Erythroblast (primary cell): ENCODE measurements at regions not wholly inside any gene's neighbourhood (a gene's known extent, or its start where the extent isn't known, plus 50 kb on each side); places are given as distances from the start of the nearest gene placed in this dataset.
"Not testable (repeated sequence)": the region's sequence is repeated elsewhere in the genome, so short reads cannot be mapped to it uniquely, and the experiment has no call there.

Source experiments
- DNase-seq, 2 experiments: peaks; one replicate each; lab custom pipeline; 2025; lab: John Stamatoyannopoulos, UW
- GATA1 ChIP-seq: IDR thresholded peaks from 2 replicates; pipeline ENCODE4 v1.6.1; 2011; ENCODE audit warnings: low read depth, mild to moderate bottlenecking, control low read depth, low read length, moderate library complexity
- POLR2A ChIP-seq: IDR thresholded peaks from 2 replicates; pipeline ENCODE4 v1.6.1; 2011; ENCODE audit warnings: mild to moderate bottlenecking, low read length

DNA sequence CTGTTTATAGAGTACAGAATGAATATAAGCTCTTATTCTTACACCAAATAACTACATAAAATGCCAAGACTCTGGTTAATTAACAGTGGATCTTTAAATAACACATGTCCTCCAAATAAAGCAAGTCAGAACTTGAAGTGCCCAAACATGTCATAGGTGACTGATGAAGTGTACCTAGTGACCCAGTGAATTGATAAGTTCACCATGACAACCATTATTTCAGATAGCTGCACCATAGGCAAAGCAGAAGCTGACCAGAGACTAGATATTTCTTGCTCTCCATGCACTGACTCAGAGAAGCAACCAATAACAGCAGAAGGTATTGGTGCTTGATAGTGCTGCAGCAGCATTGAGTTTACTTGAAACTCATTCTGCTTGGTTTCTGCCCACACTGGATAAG is 192.1 kb downstream of the DUSP10 start:
- no peak for TF ChIP-seq POLR2A
- no peak for TF ChIP-seq GATA1

DNA sequence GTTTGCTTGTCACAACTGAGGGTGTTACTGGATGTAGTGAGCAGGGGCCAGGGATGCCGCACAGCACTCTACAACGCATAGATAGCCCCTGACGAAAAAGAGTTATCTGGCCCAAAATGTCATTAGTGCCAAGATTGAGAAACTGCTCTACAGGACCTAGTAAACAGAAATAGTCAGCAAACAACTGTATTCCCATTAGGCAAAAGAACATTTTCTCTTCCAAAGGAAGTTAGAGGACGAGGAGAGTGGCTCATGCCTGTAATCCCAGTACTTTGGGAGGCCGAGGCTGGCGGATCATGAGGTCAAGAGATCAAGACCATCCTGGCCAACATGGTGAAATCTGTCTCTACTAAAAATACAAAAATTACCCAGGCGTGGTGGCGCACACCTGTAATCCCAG is 189.1 kb downstream of the DUSP10 start:
- DNase-seq, result not testable (repeated sequence)

More for the DNA sequence above, 192.1 kb downstream of the DUSP10 start:
- no peak for DNase-seq

DNA sequence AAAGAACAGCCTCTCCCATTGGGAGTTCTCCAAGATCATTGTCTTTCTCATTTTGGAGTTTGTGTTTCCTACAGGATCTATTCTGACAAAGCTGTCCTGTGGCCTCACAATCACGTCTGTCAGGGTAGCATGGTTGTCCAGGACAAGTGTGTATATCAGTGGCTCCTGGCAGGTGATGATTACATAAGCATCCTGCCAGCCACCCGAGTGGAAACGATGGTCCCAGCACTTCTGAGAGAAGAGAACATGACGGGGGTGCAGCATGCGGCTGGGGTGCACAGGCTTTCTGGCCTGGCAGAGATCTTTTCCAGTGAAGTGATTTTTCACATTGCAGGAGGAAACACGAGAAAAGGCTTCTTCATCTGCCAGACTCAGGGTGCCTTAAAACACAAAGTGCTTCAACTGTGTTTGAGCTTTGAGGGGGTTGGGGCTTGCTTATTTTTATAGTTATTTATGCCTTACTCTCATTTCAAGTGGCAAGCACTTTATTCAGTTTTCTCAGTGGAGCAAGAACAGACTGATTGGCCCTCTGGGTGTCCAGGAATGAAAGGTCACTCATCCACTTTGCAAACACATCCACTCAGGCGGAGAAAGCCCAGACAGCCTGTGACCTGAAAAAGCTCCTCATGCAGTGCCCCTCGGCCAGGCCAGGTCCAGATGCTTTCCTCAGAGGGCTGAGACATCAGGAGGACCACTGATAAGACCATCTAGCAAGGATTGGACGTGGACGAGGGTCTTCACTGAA is 186.0 kb downstream of the DUSP10 start:
- DNase-seq, result no peak
- no peak for TF ChIP-seq GATA1
- TF ChIP-seq POLR2A, result no peak

DNA sequence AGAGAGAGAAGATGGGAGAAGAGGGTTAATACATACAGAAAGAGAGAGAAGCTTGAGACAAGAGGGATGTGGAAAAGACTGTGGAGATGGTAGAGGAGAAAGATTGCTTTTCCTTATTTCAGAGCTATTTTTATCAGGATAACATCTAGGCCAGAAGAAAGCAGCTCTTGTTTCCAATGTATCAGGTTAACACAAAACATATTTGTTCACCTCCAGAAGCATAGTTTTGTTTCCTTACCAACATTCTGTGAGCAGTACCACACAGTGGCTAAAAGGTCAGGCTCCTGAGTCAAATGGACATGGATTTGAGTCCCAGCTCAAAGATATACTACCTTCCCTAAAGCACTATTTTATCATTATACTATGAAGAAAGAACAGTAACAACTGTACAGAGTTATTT is 185.5 kb downstream of the DUSP10 start:
- no peak for DNase-seq
- no peak for TF ChIP-seq GATA1
- TF ChIP-seq POLR2A, result no peak

DNA sequence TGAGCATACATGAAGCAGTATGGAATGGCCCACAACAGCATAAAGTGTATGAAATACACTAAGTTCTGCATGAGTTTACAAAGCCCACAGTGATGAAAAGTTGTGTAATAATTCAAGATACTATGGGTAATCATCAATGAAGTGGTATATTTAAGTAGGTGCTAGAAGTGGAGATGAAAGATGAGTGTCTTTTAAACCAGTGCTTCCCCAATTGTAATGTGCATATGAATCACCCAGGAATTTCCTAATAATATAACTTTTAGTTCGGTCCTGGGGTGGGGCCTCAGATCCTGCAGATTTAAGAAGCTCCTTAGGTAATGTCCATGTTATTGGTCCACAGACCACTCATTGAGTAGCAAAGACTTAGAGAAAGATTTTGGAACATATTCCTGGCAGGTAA is 184.9 kb downstream of the DUSP10 start:
- DNase-seq, result no peak
- TF ChIP-seq POLR2A (no peak), GATA1 (no peak)

DNA sequence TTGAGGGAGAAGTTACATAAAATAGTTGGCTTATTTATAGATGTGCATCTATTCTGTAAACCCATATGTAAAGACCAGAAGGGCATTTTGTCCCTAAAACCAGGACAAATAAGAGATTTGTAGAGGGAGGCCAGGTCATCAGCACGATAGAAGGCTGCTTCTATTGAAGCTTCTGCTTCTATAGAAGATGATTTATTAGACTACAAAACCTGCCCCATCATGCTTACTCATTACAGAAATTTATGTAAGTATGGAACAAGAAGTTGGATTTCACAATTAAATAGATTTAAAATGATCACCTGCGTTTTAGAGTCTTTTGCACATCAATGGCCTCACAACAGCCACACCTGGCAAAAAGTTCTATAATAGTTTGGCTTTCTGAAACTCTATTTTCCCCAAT is 183.5 kb downstream of the DUSP10 start:
- no peak for TF ChIP-seq GATA1
- no peak for TF ChIP-seq POLR2A
- no peak for DNase-seq

DNA sequence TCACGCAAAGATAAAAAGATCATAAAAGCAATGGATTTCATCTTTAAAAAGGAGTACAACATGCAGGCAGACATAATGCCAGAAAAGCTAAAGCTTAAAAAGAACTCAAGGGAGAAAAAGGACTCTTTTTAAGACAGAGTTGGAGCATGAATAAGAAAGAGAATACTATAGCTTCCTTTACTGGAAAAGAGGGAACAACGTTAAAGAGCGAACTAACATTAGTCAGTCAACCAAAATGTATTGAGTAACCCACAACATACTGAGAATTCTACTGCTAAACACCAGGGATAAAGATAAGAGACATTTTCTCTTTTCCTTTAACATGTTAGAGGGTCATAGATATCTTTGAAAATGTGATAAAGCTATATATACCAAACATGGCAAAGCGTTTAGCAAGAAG is 182.0 kb downstream of the DUSP10 start:
- TF ChIP-seq POLR2A (no peak), GATA1 (no peak)
- DNase-seq, result no peak

DNA sequence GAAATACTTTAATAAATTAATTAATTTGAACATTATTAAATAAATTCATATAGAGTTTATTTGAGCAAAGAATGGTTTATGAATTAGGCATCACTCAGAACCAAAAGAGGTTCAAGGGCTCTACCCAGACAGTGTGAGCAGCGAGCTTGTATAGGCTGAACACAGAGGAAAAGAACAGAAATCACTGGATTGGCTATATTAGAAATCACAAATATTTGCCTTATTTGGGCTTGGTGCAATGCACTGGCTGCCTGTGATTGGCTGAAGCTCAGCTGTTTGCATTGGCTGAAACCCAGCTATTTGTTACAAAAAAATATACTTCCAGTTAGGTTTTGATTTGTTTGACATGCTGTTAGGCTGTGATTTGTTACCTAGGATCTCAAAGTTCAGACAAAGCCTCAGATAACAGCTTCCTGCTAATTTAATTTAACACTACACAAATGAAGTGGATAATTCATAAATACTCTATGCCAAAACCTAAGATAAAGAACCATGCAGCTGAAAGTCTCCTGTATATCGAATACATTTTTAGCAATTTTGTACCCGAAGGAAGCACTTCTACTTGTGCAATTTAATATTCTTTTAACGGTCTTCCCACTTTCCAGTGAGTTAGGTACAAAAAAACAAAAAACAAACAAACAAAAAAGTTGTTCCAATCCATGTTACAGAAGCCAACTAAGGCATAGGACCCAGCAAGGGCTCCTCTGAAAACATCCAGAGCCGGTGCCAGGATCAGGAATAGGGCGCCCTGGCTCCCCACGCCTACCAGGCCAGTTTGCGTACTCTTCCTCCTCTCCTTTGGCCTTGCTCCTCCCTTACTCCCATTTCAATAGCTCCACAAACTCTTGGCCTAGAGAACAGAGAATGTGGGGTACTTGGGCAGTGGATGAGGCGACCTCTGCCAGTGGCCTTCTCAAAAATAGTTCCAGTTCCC is 179.1 kb downstream of the DUSP10 start:
- no peak for DNase-seq
- TF ChIP-seq POLR2A (no peak), GATA1 (no peak)

DNA sequence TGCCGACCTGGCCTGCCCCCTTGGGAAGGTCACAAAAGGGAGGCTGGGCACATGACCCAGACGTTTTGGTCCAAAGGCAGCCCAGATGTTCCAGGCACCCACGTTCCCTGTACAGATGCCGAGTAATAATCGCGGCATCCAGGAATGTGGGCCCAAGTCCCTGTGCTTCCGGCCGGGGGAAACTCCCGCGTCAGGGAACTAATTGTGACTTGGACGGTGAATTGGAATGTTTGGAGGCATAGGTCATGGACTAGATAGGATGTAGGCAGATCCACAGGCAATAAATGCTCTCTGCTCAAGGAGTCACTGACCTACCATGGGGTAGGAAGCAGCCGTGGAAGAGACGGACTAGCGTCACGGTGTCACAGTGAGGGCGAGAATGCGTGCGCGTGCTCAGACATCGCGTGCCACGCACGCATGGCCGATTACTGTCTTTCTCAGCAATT is 178.4 kb downstream of the DUSP10 start:
- no peak for TF ChIP-seq GATA1
- no peak for TF ChIP-seq POLR2A
- DNase-seq, result no peak

DNA sequence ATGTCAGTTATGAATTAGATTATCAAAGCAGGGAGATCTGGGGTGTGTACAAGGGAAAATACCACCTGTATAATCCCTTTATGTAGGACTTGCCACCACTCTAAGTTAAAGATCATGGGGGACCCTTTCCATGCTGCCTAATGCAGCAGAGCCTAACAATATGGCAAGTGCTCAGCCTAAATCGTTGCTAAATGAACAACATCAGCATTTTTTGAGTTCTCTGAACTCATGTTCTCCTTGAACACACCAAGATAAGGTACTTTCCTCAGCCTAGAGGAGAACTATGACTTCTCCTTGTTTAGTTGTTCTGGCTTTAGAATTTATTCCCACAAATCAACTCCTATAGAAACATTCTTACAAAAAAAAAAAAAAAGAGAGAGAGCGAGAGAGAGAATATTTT is 177.0 kb downstream of the DUSP10 start:
- TF ChIP-seq POLR2A, result no peak
- no peak for TF ChIP-seq GATA1
- no peak for DNase-seq

DNA sequence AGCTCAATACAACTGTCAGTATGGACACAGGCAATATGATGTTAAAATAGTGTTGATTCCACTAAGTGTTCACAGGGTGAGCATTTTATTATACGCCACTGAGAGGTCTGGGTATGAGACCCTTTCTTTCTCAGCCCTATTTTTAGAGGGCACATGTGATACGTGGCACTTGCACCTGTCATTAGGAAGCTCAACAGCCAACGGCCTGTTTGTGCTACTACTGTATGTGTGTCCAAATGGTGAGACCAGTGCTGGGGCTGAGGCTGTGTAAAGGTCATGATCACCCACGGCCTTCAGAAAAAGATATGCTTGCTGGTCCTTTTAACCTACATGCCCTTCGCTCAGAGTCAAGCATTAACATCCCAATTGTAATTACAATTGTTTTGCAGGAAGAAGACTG is 176.2 kb downstream of the DUSP10 start:
- no peak for TF ChIP-seq GATA1
- no peak for TF ChIP-seq POLR2A
- DNase-seq, result no peak

DNA sequence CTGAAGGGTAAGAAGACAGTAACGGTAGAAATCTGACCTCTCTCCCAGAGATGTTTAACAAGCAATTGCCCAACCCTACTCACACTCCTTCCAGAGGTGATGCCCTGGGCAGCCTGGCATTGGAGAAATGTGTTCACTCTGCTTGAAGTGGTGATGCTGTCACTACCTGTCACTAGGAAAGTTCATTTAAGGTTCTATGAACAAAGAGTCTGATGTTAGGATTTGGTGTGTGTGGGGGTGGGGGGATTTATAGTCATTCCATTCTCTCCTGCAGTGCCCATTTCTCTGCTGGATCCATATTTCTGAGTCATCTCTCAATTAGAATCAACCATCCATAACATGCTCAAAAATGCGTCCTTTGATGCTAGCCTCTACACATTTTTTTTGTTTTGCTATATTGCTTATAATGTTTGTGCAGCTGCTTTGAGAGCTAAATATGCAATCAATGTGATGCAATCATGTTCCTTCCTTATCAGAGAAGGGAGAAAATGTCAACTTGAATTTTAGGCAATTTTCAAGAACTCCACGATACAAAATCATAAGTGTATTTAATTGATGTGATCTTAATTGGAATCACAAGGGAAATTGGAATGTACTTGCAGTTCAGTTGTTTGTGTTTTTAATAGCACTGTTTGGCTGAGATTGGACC is 173.9 kb downstream of the DUSP10 start:
- no peak for DNase-seq
- TF ChIP-seq POLR2A (no peak), GATA1 (no peak)

DNA sequence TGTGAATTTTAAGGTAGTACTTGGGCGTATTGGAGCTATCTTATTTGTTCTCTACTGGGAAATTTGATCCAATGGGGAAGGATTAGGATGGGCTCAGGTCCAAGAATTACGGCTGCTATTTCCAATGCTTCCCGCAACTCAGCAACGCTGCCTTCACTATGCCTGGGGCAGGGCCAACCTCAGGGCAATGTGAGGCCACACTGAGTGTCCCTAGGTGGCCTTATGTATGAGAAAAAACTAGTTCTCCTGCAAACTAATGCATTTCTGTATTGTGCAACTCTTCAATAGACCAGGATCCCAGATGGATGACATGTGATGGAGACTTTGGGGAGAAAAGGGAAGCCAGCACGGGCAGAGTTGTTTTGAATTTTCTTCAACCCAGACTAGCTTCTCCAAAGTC is 168.1 kb downstream of the DUSP10 start:
- DNase-seq, result no peak
- TF ChIP-seq POLR2A, result no peak
- TF ChIP-seq GATA1, result no peak

DNA sequence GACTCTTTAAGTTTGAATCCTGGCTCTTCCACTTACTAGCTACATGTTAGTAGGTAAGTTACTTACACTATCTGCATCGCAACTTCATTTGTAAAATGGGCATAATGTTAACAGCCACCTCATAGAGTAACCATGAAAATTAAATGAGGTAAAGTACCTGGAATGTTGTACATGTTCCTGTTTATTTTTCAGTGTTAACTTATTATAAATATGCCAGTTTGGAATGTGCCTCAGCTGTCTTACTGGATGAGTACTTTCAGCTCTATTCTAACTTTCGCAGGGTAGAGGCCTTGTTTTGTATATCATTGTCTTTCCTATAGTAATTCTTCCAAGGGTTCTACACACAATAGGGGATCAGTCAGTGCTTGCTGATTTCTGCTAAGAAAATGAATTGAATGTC is 167.4 kb downstream of the DUSP10 start:
- no peak for TF ChIP-seq POLR2A
- TF ChIP-seq GATA1, result no peak
- DNase-seq, result no peak

DNA sequence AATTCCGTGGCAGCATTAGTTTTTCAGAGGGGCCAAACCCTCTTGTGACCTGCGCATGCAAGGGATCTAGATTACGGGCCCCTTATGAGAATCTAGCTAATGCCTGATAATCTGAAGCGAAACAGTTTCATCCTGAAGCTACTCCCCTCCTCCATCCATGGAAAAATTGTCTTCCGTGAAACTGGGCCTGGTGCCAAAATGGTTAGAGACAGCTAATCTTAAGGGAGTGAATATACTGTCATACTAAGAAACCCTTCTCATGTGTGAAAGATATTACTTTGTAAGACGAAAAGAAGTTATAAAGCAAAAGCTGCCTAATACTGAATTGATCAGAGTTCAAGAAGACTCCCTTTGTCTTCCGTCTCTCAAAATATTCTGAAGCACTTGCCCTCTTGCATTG is 166.3 kb downstream of the DUSP10 start:
- DNase-seq, result no peak
- TF ChIP-seq POLR2A (no peak), GATA1 (no peak)
